Effector memory CD8-positive, alpha-beta T cell (primary cell): ENCODE measurements at regions not wholly inside any gene's neighbourhood (a gene's known extent, or its start where the extent isn't known, plus 50 kb on each side); places are given as distances from the start of the nearest gene placed in this dataset.
"Not testable (repeated sequence)": the region's sequence is repeated elsewhere in the genome, so short reads cannot be mapped to it uniquely, and the experiment has no call there.

ENCODE experiments used
- ATAC-seq: fragments of 150-1000 bp; cut with Tn5 transposase; replicated peaks from 2 replicates; pipeline ENCODE4 v1.10.0; 2021; ENCODE audit warnings: mild to moderate bottlenecking, moderate library complexity
- DNase-seq, 3 experiments: peaks; one replicate each; pipeline ENCODE4 v3.0.0; 2021
- H3K27ac Mint-ChIP-seq, 2 donors: one replicate each; pipeline ENCODE4 v1.8.0; 2022; ENCODE audit warnings: mild to moderate bottlenecking in 2 of 2, mixed read lengths in 2 of 2, moderate library complexity in 2 of 2
- H3K27me3 Mint-ChIP-seq, 2 donors: one replicate each; pipeline ENCODE4 v1.8.0; 2022; ENCODE audit warnings: mixed read lengths in 2 of 2
- H3K36me3 Mint-ChIP-seq: one replicate; pipeline ENCODE4 v1.8.0; 2022; ENCODE audit warnings: mild to moderate bottlenecking, moderate library complexity, mixed read lengths; ENCODE audit not compliant: insufficient read depth
- H3K4me1 Mint-ChIP-seq, 2 donors: one replicate each; pipeline ENCODE4 v1.8.0; 2022; ENCODE audit warnings: low read depth in 2 of 2, mixed read lengths in 2 of 2
- H3K4me3 Mint-ChIP-seq, 2 donors: one replicate each; pipeline ENCODE4 v1.8.0; 2022; ENCODE audit warnings: mild to moderate bottlenecking in 2 of 2, mixed read lengths in 2 of 2, moderate library complexity in 2 of 2
- H3K9me3 Mint-ChIP-seq, 2 donors: one replicate each; pipeline ENCODE4 v1.8.0; 2022; ENCODE audit warnings: mixed read lengths in 2 of 2

DNA sequence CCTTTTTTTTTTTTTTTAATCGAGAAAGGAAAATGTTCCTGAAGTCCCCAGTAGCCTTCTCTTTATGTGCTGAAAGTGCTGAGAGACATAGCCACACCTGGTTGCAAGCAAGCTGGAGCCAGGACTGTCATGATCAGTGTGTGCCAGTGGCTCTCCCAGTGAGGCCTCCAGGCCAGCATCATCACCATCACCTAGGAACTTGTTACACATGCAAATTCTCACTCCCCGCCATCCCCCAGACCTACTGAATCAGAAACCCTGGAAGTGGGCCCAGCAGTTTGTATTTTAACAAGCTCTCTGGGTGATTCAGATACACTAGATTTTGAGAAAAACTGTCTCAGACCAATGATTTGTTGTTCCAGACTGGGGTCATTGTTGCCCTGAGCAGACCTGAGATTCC lies 181.9 kb upstream of the GLRA1 start:
- Mint-ChIP-seq H3K4me1 (no peaks in the 10 kb centered on the region), H3K27me3 (peaks cover 0 to 15% of the 10 kb centered on the region in 2 donors), H3K9me3 (peaks cover 0 to 3% of the 10 kb centered on the region in 2 donors), H3K36me3 (peaks cover 3% of the 10 kb centered on the region), H3K4me3 (no peak overlapping the region), H3K27ac (no peak overlapping the region)
- ATAC-seq (no peak), DNase-seq (no peak)

DNA sequence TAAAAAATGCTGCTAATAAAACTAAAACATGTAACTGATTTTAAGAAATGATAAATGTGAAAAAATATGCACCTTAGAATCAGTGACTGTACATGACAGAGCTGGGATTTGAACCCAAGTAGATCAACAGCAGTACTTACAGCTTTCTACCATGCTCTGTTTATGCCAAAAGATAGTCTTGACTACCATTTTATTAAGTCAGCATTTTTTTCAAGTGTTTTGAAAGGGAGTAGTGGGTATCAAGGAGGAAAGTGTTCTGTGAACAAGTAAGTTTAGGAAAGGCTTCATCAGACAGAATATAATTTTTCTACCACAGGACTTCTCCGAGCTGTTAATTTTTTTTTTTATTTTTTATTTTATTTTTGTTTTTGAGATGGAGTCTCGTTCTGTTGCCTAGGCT lies 180.4 kb upstream of the GLRA1 start:
- H3K27me3 Mint-ChIP-seq, result peaks cover 0 to 26% of the 10 kb centered on the region in 2 donors
- no peak overlapping the region for H3K27ac Mint-ChIP-seq
- H3K9me3 Mint-ChIP-seq, result no peaks in the 10 kb centered on the region
- no peak for ATAC-seq
- peaks cover 3% of the 10 kb centered on the region for H3K36me3 Mint-ChIP-seq
- no peaks in the 10 kb centered on the region for H3K4me1 Mint-ChIP-seq
- no peak overlapping the region for H3K4me3 Mint-ChIP-seq
- DNase-seq, result no peak

- no peak for ATAC-seq
Measured at GRCh38 chr5:152104211-152104610, 179.6 kb upstream of the GLRA1 start.

GRCh38 chr5:152102908-152103307 lies 178.3 kb upstream of the GLRA1 start:
- H3K4me3 Mint-ChIP-seq, H3K27ac Mint-ChIP-seq, H3K9me3 Mint-ChIP-seq, H3K4me1 Mint-ChIP-seq, DNase-seq, H3K36me3 Mint-ChIP-seq, ATAC-seq: not testable (repeated sequence)
- H3K27me3 Mint-ChIP-seq, result peaks cover 0 to 23% of the 10 kb centered on the region in 2 donors

More at GRCh38 chr5:152104211-152104610, 179.6 kb upstream of the GLRA1 start:
- H3K36me3 Mint-ChIP-seq, result peaks cover 3% of the 10 kb centered on the region
- no peaks in the 10 kb centered on the region for H3K9me3 Mint-ChIP-seq
- peaks cover 0 to 28% of the 10 kb centered on the region in 2 donors for H3K27me3 Mint-ChIP-seq
- H3K27ac Mint-ChIP-seq, result no peak overlapping the region
- no peak overlapping the region for H3K4me3 Mint-ChIP-seq
- no peaks in the 10 kb centered on the region for H3K4me1 Mint-ChIP-seq
- no peak for DNase-seq

- ATAC-seq (no peak), DNase-seq (no peak)
- no peaks in the 10 kb centered on the region for H3K36me3 Mint-ChIP-seq
- H3K9me3 Mint-ChIP-seq, result no peaks in the 10 kb centered on the region
- peaks cover 0 to 15% of the 10 kb centered on the region in 2 donors for H3K27me3 Mint-ChIP-seq
- no peak overlapping the region for H3K27ac Mint-ChIP-seq
- no peak overlapping the region for H3K4me3 Mint-ChIP-seq
- H3K4me1 Mint-ChIP-seq, result no peaks in the 10 kb centered on the region
Measured at GRCh38 chr5:152102057-152102456, 177.4 kb upstream of the GLRA1 start.

GRCh38 chr5:152100462-152100861 lies 175.8 kb upstream of the GLRA1 start:
- Mint-ChIP-seq H3K27me3 (peaks cover 0 to 13% of the 10 kb centered on the region in 2 donors), H3K27ac (no peak overlapping the region), H3K36me3 (no peaks in the 10 kb centered on the region), H3K4me1 (no peaks in the 10 kb centered on the region), H3K9me3 (no peaks in the 10 kb centered on the region), H3K4me3 (no peak overlapping the region)
- ATAC-seq, result no peak
- no peak for DNase-seq

GRCh38 chr5:152097128-152097527 lies 172.5 kb upstream of the GLRA1 start:
- H3K27ac Mint-ChIP-seq, result no peak overlapping the region
- ATAC-seq (no peak), DNase-seq (no peak)
- no peak overlapping the region for H3K4me3 Mint-ChIP-seq
- H3K9me3 Mint-ChIP-seq, result no peaks in the 10 kb centered on the region
- H3K27me3 Mint-ChIP-seq, result peaks cover 0 to 13% of the 10 kb centered on the region in 2 donors
- H3K4me1 Mint-ChIP-seq, result no peaks in the 10 kb centered on the region
- no peaks in the 10 kb centered on the region for H3K36me3 Mint-ChIP-seq

DNA sequence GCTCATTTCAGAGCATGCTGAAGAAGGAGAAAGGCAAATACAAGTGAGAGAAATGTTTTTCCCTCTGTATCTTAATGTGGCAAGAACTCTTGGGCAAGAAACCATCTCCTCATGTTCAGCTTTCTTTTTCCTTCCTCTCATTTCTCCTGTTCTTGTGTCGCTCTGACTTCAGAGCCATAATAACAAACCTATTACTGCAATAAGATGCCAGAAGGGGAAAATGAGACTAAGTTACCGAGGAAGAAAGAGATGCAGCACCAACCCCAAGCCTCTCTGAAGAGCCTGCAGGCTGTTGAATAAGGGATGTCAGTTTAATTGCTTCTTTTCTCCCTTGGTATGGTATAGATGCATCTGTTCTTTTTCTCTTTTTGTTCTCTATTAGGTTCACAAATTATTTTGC lies 170.1 kb upstream of the GLRA1 start:
- Mint-ChIP-seq H3K4me3 (no peak overlapping the region), H3K27ac (no peak overlapping the region), H3K4me1 (peaks cover 1 to 4% of the 10 kb centered on the region in 2 donors), H3K27me3 (no peaks in the 10 kb centered on the region), H3K36me3 (no peaks in the 10 kb centered on the region), H3K9me3 (no peaks in the 10 kb centered on the region)
- ATAC-seq (no peak), DNase-seq (no peak)

DNA sequence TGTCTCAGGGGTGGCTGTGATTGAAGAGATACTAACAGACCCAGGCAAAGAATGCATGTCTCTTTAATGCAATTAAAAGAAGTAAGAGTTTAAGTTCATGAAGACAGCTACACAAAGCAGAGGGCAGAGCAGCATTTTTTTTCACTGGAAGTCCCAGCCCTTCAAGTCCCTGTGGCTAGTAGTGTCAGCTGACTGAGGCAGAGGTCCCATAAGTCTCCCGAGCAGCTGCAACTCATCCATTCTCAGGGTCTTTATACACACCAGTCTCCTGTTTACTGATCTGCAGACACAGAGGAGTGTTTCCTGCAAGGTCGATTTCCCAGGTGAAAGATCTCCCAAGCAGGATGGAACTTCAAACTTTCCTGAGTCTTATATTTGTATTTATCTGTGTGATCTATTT lies 169.4 kb upstream of the GLRA1 start:
- no peak for DNase-seq
- peaks cover 1 to 4% of the 10 kb centered on the region in 2 donors for H3K4me1 Mint-ChIP-seq
- H3K27me3 Mint-ChIP-seq, result no peaks in the 10 kb centered on the region
- H3K36me3 Mint-ChIP-seq, result no peaks in the 10 kb centered on the region
- no peak for ATAC-seq
- H3K27ac Mint-ChIP-seq, result no peak overlapping the region
- no peaks in the 10 kb centered on the region for H3K9me3 Mint-ChIP-seq
- no peak overlapping the region for H3K4me3 Mint-ChIP-seq

- no peak for ATAC-seq
- Mint-ChIP-seq H3K36me3 (no peaks in the 10 kb centered on the region), H3K9me3 (no peaks in the 10 kb centered on the region)
Measured at GRCh38 chr5:152092580-152092979, 167.9 kb upstream of the GLRA1 start.

DNA sequence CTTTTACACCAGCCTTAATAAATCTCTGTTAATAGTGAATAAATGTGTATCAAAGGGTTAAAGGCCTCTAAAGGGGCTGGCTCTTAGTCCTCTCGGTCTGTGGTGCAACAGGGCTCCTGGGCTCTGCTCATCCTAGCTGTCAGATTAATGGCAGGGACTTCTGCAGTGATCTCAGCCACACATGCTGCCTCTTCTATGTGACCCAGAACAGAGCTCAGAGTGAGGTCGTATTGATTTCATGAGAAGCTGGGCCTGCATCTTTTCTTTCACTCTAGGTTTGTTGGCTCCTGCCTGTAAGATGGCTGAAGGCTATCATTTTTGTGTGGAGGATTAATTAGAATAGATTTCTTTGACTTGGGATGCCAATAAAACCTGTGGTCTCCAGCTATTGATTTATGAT lies 165.0 kb upstream of the GLRA1 start:
- peaks cover 1 to 4% of the 10 kb centered on the region in 2 donors for H3K4me1 Mint-ChIP-seq
- peaks cover 0 to 9% of the 10 kb centered on the region in 2 donors for H3K27me3 Mint-ChIP-seq
- ATAC-seq (no peak), DNase-seq (no peak)
- H3K9me3 Mint-ChIP-seq, result no peaks in the 10 kb centered on the region
- H3K4me3 Mint-ChIP-seq, result no peak overlapping the region
- no peak overlapping the region for H3K27ac Mint-ChIP-seq
- H3K36me3 Mint-ChIP-seq, result no peaks in the 10 kb centered on the region

More at GRCh38 chr5:152092580-152092979, 167.9 kb upstream of the GLRA1 start:
- Mint-ChIP-seq H3K27ac (no peak overlapping the region), H3K4me1 (peaks cover 1 to 4% of the 10 kb centered on the region in 2 donors), H3K4me3 (no peak overlapping the region), H3K27me3 (no peaks in the 10 kb centered on the region)
- no peak for DNase-seq

DNA sequence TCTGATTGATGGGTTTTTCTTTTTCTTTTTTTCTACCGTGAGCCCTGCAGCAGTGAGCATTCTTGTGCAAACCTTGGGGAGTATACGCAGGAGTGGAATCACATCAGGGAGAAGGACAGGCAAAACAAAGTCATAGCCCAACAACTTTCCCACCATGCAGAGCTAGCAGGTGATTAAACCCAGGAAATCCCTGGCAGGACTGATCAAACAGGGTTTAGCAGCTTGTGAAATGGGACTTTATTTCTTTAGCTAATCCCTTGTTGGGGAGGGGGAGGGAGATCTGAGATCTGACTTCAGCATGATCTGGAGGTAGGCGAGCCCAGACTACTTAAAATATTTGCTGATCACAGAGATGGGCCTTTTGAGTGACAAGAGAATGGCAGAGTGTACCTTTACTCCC lies 162.0 kb upstream of the GLRA1 start:
- DNase-seq, result no peak
- Mint-ChIP-seq H3K36me3 (no peaks in the 10 kb centered on the region), H3K9me3 (no peaks in the 10 kb centered on the region), H3K4me3 (no peak overlapping the region), H3K27ac (no peak overlapping the region), H3K27me3 (peaks cover 0 to 9% of the 10 kb centered on the region in 2 donors), H3K4me1 (peaks cover 1 to 4% of the 10 kb centered on the region in 2 donors)
- no peak for ATAC-seq

GRCh38 chr5:152084476-152084875 lies 159.8 kb upstream of the GLRA1 start:
- Mint-ChIP-seq H3K4me1 (no peaks in the 10 kb centered on the region), H3K27me3 (peaks cover 0 to 9% of the 10 kb centered on the region in 2 donors), H3K4me3 (no peak overlapping the region), H3K9me3 (no peaks in the 10 kb centered on the region), H3K36me3 (no peaks in the 10 kb centered on the region), H3K27ac (no peak overlapping the region)
- DNase-seq (no peak), ATAC-seq (no peak)

- no peak for ATAC-seq
- no peak for DNase-seq
- H3K4me3 Mint-ChIP-seq, result no peak overlapping the region
- no peaks in the 10 kb centered on the region for H3K4me1 Mint-ChIP-seq
- H3K36me3 Mint-ChIP-seq, result no peaks in the 10 kb centered on the region
- no peak overlapping the region for H3K27ac Mint-ChIP-seq
- H3K9me3 Mint-ChIP-seq, result no peaks in the 10 kb centered on the region
- H3K27me3 Mint-ChIP-seq, result peaks cover 0 to 9% of the 10 kb centered on the region in 2 donors
Measured at GRCh38 chr5:152083231-152083630, 158.6 kb upstream of the GLRA1 start.

DNA sequence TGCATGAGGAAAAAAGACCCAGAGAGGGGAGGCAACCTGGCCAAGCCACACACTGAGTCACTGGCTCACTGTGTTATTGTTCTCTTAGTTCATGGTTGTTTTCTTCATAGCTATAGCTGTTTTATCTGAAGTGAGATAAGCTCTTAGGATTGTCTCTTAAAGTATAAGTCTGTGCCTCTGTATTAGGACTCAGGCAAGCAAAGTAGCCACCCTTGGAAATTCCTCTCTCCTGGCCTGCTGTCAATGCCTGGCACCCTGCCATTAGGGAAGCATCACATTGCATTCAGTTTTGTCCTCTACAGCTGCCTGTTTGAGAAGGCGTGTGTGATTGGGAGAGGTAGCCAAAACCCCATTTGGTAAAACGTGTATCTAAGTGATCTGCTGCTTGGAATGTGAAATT lies 147.4 kb upstream of the GLRA1 start:
- Mint-ChIP-seq H3K4me3 (no peak overlapping the region), H3K4me1 (no peaks in the 10 kb centered on the region), H3K9me3 (peaks cover 0 to 8% of the 10 kb centered on the region in 2 donors), H3K36me3 (no peaks in the 10 kb centered on the region), H3K27ac (no peak overlapping the region), H3K27me3 (peaks cover 29 to 39% of the 10 kb centered on the region in 2 donors)
- no peak for ATAC-seq
- no peak for DNase-seq
